HG02852 (cell line): ENCODE measurements at regions not wholly inside any gene's neighbourhood (a gene's known extent, or its start where the extent isn't known, plus 50 kb on each side); places are given as distances from the start of the nearest gene placed in this dataset.
"Not testable (repeated sequence)": the region's sequence is repeated elsewhere in the genome, so short reads cannot be mapped to it uniquely, and the experiment has no call there.

Source experiments
- ATAC-seq: cut with Tn5 transposase; IDR thresholded peaks from one replicate; pipeline ENCODE4 v1.9.1; 2021; ENCODE audit warnings: mild to moderate bottlenecking, moderate library complexity; ENCODE audit not compliant: unreplicated experiment

GRCh38 chr6:27096834-27097511 is 150.5 kb upstream of the PRSS16 start:
- ATAC-seq, result peak; percentile 57

- ATAC-seq, result no peak
Observed at GRCh38 chr6:27098956-27099355, 148.5 kb upstream of the PRSS16 start.

GRCh38 chr6:27100921-27101320 is 146.6 kb upstream of the PRSS16 start:
- no peak for ATAC-seq

GRCh38 chr6:27101824-27102223 is 145.7 kb upstream of the PRSS16 start:
- no peak for ATAC-seq

GRCh38 chr6:27106382-27106781 is 141.1 kb upstream of the PRSS16 start:
- no peak for ATAC-seq

GRCh38 chr6:27111743-27112142 is 135.8 kb upstream of the PRSS16 start:
- ATAC-seq, result no peak

GRCh38 chr6:27112974-27113373 is 134.5 kb upstream of the PRSS16 start:
- no peak for ATAC-seq

GRCh38 chr6:27119329-27119728 is 128.2 kb upstream of the PRSS16 start:
- no peak for ATAC-seq

GRCh38 chr6:27119761-27120160 is 127.7 kb upstream of the PRSS16 start:
- no peak for ATAC-seq

GRCh38 chr6:27121640-27122039 is 125.9 kb upstream of the PRSS16 start:
- ATAC-seq, result no peak

- ATAC-seq, result no peak
Observed at GRCh38 chr6:27124252-27124657, 123.2 kb upstream of the PRSS16 start.

GRCh38 chr6:27126046-27126814 is 121.3 kb upstream of the PRSS16 start:
- no peak for ATAC-seq

GRCh38 chr6:27126815-27127537 is 120.5 kb upstream of the PRSS16 start:
- peak; percentile 69 for ATAC-seq

GRCh38 chr6:27127874-27128273 is 119.6 kb upstream of the PRSS16 start:
- ATAC-seq, result not testable (repeated sequence)

- no peak for ATAC-seq
Observed at GRCh38 chr6:27128311-27129094, 119.0 kb upstream of the PRSS16 start.

GRCh38 chr6:27129095-27129815 is 118.2 kb upstream of the PRSS16 start:
- ATAC-seq, result no peak

GRCh38 chr6:27129917-27130316 is 117.6 kb upstream of the PRSS16 start:
- no peak for ATAC-seq

GRCh38 chr6:27130668-27131428 is 116.7 kb upstream of the PRSS16 start:
- no peak for ATAC-seq

- peak; percentile 10 for ATAC-seq
Observed at GRCh38 chr6:27132282-27132531, 115.3 kb upstream of the PRSS16 start.
